ENCODE measurements at regions not wholly inside any gene's neighbourhood (a gene's known extent, or its start where the extent isn't known, plus 50 kb on each side); places are given as distances from the start of the nearest gene placed in this dataset.
A peak's percentile ranks its signal among the peaks of the same experiment; 100 is the strongest.

DNA sequence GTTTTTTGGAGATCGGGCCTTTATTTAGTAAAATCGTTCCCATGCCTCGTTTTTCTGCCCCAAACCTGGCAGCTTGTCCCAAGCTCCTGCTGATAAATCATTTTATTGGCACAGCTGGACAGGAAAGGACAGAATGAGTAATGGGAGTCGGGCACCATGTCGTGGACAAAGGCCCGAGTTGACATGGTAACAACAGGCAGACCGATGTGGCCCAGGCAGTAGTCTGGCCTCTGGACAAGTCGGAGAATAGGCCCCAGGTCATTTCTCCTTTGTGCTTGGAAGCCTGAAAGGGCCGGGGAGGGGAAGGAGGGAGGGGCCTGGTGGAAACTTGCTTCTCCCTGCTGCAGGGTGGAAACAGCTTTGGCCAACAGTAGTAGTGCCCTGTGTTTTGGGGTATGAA lies 234.9 kb downstream of the SUDS3 start:
- no peak for DNase-seq

DNA sequence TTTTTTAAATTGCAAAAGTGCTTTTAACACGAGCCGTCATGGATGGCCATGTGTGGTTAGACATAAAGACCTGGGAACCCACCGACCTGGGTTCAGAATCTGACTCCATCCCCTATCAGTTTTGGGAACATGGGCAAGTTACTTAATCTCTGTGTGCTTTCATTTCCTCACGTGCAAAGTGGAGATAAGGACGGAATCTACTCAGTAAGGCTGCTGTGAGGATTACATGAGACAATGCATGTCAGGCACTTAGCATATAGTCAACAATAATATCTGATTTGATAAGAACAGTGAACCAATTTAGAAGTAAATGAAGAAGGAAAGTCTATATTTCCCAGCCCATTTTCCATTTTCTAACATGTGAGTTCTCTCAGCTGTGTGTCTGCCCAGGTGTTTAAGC lies 235.4 kb downstream of the SUDS3 start:
- DNase-seq: no peak

DNA sequence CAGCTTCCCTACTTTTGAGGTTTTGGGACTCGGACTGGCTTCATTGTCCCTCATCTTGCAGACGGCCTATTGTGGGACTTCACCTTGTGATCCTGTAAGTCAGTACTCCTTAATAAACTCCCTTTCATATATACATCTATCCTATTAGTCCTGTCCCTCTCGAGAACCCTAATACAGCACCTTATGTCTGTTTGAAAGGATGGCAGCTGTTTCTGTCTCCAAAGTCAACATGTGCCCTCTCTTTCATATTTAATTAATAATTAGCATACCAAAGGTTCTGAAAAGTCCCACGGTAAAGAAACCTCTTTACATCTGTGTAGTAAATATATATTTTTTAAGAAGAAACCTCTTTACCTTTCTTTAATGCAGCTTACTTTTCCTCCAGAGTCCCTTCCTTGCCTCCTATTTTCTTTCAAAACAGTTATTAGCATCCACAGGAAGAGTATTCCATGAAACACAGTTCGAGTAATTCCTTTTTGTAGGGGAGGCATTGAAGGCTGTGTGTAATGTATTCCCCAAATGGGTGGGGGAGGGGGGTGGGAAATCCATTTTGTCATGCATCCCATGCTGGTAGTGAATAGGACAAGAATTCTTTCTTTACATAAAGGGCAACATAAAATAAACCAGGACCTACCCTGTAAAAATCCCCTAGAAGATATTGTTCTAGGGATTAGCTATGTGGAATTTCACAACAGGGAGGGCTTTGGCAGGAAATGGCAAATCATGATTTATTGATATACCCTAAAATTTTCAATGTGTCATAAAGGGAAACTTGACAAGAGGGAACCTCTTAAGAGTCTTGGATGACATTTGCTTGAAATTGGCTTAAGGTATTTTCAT lies 241.5 kb downstream of the SUDS3 start:
- DNase-seq: no peak

DNA sequence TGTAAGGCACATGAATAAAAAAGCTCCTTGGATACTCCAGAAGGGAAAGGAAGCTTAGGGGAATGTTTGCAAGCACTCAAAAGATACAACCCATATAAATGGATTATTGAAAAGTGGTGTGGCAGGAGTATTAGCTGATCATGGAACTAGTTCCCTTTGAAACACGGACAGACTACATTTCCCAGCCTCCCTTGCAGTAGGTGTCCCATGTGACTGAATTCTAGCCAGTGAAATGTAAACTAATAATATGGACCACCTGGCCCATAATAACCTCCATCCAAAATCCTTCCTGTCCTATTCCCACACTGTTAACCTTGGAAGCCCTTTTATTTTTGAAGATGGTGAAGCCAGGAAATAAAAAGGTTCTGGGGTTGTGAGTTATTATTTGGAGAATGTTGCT lies 242.3 kb downstream of the SUDS3 start:
- DNase-seq: no peak

DNA sequence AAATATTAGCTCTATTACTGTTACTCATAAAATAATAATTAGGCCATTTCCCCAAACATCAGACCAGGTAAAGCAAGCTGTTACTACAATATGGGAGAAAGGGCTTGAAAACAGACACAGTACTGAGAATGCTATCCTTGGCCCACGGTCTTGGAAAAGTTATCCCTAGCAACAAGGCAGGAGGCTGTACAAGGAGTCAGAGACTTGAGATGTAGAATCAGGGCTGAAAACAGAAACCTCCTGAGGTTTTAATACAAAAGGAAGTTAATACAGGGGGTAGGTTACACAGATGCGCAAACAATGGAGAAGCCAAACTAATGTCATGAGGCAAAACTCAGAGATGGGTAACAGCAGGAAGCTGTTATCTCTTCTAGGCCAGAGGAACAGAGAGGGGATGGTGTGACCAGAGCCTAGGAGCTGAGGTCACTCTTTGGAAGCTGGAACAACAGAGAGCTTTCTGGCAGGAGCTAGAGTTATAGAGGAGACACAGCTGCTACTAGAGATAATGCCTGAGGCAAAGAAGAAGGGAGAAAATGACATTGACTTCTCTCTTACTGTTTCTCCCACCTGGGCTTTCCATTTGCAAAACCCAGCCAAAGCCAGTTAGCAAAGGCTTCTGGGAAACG lies 248.8 kb downstream of the SUDS3 start:
- no peak for DNase-seq

DNA sequence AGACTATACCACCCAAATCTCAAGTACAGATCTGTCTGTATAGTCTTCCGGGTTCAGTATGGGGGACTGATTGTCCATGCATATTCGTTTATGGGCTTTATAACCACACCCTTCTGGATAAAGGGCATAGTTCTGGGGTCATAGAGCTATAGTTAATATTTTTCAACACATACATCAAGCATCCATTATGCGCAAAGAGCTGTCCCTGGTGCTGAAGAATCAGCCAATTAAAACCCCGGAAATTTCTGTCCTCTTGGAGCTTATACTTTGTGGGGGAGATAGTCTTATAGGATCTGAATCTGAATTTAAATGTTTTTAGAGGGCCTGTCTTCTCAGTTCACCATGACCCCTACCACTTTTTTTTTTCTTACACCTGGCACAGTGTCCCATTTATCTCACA lies 256.7 kb downstream of the SUDS3 start:
- DNase-seq: no peak

DNA sequence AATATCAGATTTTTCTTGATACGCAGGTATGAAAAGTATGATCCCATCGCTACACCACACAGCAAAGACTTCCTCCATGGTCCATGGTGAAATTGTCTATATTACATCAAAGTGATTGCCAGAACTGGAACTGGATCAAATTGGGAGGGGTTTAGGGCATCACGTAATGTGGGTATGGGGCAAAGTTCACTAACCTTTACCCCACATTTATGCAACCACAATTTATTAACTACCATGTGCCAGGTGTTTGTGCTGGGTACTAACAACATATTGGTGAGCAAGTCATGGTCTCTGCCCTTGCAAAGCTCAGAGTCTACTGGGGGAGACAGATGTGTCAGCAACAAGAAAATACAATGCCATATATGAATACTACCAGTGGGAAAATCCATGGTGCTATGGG lies 258.9 kb downstream of the SUDS3 start:
- no peak for DNase-seq

DNA sequence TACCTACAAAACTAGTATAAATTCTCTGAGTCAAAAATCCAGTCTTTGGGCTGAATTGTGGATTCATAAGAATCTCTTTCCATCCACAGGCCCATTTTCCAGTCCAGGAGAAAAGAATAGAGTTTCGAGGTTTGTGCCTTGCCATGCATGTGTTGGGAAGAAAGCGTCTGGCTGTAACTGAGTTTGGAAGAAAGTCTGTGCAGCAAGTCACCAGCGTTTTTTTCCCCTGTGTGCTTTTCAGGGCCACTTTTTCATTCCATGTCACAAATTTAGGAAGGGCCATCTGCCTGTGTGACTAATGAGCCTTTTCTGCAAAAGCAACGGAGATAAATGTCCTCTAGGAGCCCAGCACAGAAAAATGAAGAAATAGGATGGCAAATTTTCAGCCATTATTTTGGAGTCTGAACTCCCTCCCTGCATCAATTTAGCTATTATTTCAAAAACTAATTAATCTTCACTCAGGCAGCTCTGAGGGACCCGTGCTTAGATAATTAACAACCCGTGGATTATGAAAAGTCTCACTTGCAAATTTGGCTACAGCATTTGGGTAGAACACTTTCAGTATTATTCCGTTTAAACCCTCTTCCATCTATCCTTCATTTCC lies 261.5 kb downstream of the SUDS3 start:
- no peak for DNase-seq

DNA sequence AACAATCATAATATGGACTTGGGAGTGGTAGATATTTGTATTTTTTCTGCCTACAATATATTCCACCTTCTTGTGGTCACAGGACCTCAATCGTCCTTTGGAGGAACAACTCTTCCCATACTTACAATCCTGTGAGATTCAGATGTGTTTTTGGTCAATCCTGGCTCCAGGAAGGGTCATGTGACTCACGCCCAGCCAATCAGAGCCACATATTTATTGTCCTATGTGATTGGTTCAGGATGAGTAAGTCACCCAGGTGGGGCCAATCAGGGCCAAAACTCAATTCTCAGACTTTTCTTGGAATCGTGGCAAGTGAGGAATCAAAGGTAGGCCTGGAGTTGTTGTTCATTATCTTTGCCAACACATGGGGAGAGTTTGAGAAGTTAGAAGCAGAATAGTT lies 264.9 kb downstream of the SUDS3 start:
- DNase-seq: no peak

DNA sequence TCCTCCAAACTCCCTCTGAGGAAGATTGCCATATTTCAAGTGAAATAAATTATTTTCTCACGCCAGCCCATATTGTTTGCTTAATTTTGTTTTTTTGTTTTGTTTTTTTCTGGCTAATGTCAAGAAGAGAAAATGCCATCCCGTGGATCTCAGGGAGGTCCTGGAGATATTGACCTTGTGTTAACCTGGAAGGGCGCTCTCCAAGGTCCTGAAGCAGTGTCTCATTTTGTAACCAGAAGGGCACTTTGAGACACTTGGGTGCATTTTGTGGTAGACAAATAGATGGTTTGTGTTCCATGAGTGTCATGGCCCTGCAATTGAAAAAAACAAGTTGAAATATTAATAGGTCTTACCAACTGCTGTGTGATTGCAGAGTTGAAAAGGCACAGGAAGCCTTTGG lies 268.9 kb downstream of the SUDS3 start:
- DNase-seq: peak; percentile 11

DNA sequence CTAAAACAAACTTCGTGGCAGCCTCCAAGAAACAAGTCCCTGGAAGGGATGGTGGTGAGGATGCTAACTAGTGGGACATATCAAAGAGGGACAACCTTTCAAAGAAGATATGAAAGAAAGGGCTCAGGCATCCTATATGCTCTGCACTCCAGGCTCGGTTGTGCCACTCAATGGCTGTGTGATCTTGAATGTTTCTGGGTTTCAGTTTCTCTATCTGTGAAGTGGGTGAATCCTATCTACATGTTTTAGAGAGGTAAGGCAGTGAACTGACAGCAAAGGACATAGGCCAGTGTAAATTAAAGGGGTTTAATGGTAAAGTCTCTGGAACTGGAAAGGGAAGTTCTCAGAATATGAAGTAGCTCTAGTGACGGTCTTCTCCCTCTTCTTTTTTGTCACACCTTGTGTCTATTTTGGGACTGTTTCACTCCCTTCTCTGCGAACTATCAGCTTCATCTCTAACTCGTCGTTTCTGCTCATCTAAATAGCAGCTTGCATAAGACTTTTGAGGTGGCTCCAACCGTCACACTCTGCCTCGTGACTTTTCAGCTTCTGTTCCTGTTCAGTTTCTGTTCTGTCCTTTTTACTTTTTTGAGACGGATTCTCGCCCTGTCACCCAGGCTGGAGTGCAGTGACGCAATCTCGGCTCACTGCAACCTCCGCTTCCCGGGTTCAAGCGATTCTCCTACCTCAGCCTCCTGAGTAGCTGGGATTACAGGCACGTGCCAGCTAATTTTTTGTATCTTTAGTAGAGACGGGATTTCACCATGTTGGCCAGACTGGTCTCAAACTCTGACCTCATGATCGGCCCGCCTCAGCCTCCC lies 273.6 kb downstream of the SUDS3 start:
- DNase-seq: no peak

DNA sequence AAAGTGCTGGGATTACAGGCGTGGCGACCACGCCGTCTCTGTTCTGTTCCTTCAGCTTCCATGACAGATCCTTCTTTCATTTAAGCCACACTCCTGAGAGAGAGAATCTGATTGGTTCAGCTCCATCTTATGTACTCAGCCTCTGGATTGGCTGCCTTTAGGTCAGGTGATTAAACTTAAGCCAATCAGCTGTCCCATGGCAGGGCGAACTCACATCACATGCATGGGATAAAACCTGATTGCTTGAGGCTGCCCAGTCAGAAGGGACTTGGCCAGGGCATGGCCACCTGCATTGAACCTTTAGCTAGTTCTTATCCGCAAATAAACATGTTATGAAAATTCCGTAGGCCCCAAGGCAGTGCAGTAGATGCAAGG lies 274.2 kb downstream of the SUDS3 start:
- no peak for DNase-seq

DNA sequence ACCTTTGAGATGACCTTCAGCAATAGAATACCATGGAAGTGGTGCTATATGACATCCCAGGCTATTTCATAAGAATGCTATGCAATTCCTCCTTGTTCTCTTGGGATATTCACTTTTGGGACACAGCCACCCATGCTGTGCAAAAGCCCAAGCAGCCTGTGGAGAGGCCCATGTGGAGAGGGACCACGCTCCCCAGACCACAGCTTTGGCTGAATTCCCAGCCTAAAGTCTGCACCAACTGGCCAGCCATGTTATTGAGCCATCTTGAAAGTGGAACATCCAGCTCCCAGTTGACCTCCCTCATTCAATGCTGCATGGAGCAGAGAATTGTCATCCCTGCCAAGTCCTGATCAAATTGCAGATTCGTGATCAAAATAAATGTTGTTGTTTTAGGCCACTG lies 275.1 kb downstream of the SUDS3 start:
- DNase-seq: no peak

DNA sequence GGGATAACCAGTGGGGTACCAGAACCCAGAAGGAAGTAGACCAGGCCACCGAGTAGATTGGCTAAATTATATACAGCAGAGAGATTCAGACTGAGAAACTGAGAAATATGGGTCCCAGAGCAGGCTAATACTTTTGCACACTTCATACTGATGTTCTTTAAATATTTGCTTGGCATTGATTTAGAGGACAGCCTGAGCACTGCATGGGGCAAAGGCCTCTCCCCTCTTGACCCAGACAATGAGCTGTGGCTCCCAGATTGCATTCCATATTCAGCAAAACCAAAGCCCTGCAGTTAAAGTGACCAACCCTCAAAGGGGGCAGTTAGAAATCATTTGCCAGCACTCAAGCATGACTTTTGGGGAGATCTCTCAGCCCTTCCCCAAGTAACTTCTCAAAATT lies 279.2 kb downstream of the SUDS3 start:
- DNase-seq: no peak

DNA sequence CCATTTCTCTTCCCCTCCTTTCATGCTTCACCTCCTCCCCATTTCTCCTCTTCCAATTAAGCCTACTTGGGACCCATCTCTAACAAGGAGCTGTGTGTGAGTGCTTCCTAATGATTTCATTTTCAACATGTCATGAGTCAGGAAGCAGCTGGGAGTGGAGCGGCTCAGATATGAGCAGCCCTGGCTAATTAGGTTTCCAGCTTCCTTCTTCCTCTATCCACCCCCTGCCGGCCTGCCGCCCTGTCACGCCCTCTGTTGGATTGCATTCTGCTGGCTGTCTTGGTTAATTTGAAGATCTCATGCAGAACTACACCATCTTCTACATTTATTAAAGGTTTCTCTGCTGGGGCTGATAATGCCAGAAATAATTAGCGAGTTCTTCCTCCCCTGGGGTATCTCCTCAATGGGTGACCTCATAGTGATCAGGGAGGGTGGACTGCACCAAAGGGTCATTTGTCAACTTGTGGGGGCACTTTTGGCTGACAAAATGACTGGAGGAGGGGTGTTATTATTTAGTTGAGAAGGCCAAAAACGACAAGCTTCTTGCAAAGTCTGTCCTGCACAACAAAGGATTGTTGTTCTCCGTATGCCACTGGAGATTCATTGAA lies 300.9 kb upstream of the SRRM4 start:
- DNase-seq: no peak

DNA sequence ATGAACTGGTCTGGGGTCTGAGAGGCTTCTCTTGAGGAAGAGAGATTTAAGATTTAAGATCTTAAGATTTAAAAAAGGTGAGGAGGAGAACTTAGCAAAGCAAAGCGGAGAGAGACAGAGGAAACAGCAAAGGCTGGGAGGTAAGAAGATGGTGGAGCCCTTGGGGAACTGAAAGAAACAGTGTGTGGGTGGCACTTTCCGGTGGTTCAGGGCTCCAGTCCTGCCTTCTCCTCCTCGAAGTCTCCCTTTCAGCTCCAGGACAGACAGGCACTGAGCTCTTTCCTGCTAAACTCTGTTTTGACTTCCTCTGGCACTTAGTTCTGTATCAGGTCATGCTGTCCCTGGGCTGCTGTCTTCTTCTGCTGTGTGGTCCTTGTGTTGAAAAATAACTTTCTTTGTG lies 298.7 kb upstream of the SRRM4 start:
- no peak for DNase-seq

DNA sequence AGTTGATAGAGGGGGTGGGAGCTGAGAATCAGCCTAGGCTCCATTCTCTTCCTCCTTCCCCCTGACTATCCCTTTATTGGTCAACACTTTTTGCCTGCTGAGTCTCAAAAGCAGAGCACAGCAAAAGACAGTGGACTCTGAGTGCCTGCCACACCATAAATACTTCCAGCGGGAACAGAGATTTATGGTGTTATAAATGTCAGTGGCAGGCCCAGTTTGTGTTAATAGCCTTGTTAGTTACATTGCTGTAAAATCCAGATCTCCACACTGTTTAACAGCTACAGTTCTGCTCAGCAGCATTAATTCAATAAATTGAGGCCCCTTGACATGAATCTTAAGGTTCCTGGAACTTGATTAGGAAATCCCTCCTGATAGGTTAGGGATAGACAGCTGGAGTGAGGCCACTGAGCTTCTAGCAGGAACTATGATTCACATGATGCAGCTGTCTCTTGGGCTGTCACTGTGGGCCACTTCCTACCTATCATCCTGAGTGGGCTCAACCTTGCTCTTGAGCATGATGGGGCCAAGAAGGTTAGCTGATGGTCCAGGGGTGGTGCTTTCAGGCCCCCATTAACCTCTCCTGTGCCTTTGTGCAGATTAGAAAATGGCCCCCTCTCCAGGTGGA lies 295.2 kb upstream of the SRRM4 start:
- DNase-seq: no peak

DNA sequence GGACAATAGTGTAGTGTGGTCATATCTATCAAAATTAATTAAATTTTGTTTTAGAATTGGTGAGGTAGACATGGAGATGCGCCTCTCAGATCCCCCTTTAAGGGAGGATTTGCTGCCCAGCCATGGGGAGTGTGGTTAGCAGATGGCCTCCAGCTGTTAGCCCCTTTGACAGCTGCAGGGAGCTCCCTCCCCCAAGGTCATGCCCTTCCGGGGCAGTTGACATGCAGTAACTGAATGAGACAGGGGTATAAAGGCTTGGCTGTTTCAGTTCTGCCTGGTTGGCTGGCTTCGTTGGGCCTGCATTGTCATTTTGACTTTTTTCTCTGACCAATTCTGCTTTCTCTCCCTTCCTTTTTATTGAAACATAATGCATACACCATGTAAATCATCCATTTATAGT lies 291.5 kb upstream of the SRRM4 start:
- no peak for DNase-seq

DNA sequence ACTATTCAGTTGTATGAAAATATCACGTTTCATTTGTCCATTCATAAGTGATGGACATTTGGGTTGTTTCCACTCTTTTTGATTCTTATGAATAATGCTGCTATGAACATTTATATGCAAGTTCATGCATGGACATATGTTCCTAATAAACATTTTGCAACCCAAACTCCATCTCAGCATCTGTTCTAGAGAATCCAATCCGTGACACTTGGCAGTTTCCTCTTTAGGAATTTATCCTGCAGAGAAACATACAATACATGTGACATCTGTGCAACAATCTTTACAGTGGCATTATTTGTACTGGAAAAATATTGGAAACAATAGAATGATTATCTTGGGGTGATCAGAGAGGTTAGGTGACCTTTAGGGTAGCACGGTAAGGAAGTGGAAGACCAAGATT lies 290.8 kb upstream of the SRRM4 start:
- DNase-seq: no peak

DNA sequence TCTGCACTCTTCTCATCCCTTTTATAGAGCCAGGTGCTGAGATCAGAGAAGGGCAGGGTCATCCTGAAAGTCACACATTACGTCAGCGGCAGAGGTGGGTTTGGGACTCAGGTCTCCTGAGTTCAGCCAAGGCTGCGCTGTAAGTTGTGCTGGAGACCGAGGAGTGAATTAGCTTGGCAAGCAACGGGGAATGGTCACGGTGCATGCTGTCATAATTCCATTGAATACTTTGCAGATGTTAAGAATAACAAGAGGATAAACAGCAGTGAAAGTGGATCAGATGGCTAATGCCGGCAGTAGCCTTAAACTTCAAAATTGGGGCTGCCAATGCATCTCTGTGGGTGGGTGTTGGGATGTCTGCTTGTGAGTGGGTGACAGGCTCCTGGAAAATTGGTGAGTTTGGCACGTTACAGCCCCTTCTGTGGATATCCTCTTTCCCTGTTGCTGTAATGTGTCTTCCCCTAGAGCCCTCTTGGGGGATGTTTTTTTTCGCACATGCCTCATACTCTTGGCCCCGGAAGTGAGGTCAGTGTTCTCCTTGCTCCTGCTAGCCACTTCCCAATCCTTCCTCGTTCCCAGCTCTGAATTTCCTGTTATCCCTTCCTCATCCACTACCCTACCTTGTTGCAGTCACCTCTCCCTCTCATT lies 287.1 kb upstream of the SRRM4 start:
- no peak for DNase-seq

DNA sequence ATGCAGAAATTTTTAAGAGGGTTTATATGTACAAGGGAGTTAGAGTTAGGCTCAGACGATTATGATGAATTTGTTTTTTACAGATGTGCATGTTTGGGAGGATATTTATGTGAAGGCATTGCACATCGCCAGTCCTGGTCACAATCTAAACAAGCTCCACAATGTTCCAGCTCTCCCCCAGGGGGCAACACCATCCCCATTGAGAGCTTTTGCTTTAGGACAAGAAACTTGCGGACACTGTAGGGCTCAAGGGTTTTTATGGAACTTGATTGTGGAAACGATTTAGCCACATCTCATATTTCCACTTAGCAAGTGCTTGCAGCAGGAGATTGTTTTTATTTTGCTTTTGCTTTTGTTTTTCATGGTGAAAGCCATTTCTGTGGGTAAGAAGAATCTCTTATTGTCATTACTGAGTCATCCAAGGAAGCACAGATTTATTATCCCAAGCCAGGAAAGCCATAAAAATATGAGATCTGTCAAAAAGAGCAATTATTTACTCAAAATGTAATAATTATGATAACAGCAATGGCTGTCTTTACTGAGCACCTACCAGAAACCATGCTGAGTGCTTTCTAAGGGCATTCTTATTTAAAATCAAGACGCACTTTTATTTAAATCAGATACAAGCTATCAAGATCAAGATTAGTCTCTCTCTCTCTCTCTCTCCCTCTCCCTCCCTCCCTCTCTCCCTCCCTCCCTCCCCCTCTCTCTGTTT lies 276.7 kb upstream of the SRRM4 start:
- DNase-seq: no peak
